GM19324 (cell line): ENCODE measurements at regions not wholly inside any gene's neighbourhood (a gene's known extent, or its start where the extent isn't known, plus 50 kb on each side); places are given as distances from the start of the nearest gene placed in this dataset.

Experiments
- ATAC-seq: cut with Tn5 transposase; IDR thresholded peaks from one replicate; pipeline ENCODE4 v1.9.1; 2021; ENCODE audit warnings: mild to moderate bottlenecking, moderate library complexity; ENCODE audit not compliant: unreplicated experiment, low FRiP score

DNA sequence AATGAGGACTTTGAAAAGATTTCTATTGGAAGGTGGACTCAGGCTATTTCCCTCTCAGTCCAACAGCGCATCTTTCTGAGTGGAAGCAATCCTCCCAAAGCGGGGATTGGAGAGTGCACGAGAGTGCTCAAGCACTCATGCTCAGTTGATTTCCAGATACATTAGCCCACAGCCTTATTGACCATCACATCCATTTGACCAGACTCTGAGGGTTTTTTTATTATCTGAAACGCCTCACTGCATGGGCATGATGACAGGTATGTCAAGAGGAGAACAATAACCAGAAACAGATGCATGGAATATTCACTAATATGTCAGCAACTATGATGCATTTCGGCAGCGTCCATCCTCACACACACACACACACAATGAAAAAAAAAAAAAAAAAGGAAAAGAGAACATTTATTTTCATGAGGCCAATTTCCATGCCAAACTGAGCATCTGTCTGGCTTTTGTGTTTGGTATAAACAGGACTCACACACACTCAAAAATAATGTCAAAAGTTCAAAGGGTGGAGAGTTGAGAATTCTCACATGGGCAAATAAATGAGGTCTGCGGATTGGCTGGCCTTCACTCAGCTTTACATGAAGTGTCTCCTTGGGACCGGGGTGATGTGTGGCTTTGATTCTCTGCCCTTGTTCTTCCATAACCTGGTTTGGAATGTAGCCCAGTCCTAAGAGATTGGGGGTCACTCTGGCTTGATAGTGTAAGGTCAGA is 371.6 kb downstream of the MCTP2 start:
- no peak for ATAC-seq

DNA sequence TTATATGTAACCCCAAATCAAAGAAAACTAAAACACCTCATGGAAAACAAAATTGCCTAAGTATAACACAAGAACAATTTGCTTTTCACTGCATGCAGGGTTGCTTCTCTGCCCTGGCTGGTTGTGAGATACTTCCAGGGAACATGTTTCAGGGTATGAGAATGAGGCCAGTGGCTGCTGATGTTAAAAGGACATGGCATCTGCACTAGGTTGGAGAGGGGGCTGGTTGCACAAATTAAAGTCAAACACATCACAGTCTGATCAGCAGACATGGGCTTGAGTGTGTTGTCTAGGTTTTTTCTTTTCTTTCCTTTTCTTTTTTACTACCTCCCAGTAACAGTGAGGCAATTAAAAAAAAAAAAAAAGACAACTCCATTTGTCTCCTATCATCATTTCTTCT is 374.9 kb downstream of the MCTP2 start:
- no peak for ATAC-seq

DNA sequence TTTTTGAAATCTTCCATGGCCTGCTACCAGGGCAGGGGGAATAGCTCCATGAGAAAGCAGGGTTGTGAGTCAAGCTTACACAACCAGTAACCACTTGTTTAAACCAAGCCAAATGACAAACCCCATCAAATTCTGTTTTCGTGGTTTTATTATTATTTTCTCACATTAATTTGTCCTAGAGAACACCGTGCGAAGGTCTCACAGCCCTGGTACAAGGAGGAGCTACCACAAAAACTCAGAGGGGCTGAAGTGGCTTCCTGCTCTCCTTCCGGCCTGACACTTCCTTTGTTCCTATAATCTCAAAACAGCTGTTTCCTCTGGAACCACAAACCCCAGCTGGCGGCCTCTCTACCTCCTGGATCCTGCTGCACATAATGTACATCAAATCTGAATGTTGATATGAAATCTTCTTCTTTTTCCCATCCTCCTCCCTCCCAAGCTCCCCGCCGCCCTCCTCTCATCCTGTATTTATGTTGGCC is 375.9 kb downstream of the MCTP2 start:
- no peak for ATAC-seq

DNA sequence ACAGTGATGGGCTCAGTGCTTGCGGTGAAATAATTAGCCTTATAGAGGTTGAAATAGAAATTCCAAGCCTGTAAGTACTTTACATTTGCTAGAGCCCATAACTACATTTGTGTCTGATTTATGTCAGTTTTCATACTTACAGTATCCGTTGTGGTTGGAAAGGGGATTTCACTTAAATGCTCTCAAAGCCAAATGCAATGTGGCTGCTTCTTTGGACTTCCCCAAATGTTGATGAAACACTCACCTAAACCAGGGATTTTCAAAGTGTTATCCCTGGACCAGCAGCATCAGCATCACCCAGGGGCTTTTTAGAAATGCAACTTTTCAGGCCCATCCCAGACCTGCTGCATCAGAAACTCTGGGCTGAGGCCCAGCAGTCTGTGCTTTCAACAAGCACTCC is 378.7 kb downstream of the MCTP2 start:
- no peak for ATAC-seq

DNA sequence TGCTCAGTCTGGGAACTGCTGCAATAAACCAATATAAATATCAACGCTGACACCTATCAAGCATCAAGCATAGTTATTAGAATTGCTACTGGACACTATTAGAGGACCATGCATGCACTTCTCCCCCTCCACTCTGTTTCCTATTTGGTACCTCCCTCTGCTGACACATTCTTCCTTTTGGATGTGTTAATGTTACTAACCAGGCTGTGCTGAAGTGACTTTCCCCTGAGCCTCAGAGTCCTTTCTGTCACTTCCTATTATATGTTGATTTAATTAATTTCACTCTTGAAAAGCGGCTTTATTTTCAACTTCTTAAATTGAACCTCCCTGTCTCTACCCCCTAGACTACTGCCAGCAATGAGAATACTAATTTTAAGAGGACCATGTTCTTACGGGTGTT is 379.1 kb downstream of the MCTP2 start:
- no peak for ATAC-seq

DNA sequence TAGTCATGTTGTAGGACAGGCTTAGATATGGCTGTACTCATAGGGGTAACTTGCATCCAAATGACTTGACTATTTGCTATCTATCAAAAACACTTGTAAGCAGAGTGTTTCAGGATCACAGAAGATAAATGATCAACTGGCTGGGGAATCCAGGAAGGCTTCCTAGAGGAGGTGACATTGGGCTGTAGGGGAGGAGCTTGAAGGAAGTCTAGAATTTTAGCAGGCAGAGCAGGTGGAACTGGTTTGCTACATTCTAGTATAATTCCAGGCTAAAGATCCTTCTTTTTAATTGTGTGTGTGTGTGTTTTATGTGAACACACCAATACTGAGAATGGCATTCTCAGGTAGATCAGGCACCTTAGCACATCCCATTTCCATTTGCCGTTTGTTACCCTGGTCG is 380.3 kb downstream of the MCTP2 start:
- no peak for ATAC-seq

DNA sequence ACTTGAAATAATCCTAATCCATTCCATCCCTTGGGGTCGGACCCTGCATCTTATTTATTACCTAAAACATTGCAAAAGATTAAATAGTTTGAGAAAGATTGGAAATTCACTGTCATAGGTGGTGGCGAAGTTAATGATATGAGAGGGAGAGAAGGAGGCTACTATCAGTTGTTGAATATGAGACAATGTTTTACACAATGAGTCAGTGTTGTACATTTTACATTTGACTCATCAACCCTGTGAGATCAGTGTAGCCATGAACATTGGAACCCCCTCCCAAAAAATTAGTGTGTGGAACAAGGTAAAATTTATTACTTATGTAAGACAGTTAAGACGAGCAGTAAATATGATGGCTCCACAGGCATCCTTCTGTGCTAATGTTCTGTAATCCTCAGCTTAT is 384.3 kb downstream of the MCTP2 start:
- ATAC-seq = no peak

DNA sequence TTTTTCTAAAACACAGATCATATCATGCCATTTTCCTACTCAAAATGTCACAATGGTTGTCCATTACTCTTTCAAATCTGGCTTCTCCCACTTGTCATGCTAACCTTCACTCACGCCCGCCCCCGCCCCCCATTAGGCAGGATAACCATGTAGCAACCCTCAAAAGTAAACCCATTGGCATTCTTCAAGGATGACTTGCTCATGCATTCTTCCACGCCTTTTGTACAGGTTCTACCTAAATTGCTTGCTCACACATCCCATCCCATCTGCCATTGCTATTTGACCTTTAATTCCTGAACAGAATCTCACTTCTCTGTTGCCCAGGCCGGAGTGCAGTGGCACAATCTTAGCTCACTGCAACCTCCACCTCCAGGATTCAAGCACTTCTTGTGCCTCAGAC is 389.3 kb downstream of the MCTP2 start:
- ATAC-seq = no peak

DNA sequence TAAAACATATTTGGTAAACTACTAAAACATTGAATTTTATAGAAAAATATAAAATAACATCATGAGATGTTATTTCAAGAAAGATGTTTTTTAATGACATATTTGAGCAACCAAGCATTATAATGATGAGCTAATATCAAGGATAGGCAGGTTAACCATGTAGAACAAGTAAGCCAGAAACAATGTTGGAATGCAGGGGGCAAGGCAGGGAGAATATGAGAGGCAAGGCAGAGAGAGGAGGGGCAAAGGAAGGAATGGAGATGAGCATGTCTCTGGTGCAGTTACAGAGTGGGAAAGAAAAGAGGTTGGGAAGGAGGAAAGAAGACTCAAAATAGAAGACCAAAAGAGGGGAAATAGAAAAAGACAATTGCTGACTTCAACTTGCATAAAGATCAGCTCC is 390.4 kb downstream of the MCTP2 start:
- no peak for ATAC-seq

DNA sequence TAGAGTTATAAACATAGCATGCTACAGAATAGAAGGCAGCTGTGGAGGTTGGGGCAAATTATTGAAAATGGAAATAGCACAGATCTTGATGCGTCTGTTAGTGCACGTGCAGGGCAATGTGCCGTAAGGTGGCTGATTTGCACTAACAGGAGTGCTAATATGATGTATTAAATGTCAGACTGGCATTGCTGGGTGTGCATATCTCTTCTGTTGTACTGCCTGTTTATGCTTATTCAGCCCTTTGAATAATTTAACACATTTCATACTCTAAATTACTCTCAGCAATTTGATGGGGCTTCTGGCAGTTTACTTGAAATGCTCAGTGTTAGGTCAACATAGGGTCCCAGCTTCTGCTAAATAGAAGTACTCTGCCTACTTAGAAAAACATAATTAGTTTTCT is 395.6 kb downstream of the MCTP2 start:
- ATAC-seq = no peak

DNA sequence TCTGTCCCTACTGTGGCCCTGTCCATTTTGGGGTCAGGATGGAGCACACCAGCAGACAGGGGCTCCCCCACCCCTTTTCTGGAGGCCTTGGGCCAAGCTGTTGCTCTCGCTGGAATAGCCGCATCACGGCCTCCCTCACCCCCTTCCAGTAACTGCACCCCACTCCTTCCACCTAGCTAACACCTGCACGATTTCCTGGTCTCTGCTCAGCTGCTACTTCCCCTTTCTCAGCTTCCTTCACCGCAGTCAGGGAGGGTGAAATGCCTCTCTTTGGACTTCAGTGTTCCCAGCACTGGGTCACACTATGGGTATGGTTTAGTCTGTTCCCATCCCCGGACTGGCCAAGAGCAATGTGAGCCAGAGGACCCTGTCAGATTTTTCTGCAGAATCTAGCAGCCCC is 400.2 kb downstream of the MCTP2 start:
- ATAC-seq = no peak

DNA sequence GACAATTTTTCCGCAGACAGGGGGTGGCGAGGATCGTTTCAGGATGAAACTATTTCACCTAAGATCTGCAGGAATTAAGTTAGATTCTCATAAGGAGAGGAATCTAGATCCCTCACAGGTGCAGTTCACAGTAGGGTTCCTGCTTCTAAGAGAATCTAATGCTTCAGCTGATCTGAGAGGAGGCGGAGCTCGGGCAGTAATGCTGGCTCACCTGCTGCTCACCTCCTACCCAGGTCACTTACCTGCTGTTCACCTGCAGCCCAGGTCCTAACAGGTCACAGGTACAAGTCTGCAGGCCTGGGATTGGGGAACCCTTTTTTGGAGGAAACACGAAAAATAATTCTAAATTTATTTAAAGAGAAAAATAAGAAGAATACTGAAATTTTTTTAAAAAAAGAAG is 406.8 kb downstream of the MCTP2 start:
- ATAC-seq = no peak

DNA sequence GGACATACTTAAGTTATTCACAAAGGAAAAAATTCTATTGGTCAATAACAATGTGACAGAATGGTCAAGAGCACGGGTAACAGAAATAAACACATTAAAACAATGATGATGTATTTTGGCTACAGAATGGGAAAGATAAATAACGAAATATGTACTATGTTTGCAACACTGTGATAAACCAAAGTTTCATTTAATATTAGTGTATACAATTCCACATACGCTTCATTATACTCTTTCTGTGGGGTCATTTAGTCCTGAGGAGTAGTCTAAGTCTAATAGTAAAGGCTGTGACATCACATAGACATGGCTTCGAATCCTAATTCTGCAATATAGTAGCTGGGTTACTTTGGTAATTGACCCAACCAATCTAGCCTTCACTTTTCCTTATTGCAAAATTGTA is 408.3 kb downstream of the MCTP2 start:
- no peak for ATAC-seq

DNA sequence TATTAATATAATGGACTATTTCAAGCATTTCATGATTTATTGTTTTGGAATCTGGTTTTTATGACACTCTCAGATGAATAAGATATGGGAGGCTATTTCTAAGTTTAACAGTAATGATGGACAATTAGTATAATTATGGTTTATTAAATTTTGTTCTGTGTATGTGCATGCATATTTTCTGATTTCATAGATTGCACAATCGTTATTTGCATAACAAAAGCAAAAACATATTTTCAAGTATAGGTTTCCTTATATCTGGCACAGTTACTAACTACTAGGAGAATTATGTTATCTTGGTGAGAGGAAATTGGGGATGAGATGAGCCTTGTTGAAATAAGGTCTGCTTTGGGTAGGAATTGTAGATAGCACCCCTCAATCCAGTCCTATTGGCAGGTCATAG is 413.1 kb downstream of the MCTP2 start:
- no peak for ATAC-seq

DNA sequence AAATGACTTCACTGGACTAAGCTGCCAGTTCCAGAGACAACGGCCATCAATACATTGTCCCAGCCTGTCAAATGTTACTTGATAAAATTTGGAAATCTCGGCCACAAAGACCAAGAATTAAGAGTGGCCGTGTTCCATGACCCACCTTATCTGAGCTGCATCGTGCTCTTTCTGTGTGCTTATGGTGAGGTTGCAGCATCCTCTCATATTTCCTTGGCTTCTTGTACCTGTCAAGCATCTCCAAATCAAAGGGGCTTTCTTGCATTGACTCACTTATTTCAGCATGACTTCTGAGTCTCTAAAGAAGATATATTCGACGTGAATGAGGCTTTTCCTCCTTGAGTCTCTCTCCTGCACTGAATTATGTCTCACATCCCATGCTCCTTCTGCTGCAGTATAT is 421.7 kb downstream of the MCTP2 start:
- ATAC-seq = no peak

DNA sequence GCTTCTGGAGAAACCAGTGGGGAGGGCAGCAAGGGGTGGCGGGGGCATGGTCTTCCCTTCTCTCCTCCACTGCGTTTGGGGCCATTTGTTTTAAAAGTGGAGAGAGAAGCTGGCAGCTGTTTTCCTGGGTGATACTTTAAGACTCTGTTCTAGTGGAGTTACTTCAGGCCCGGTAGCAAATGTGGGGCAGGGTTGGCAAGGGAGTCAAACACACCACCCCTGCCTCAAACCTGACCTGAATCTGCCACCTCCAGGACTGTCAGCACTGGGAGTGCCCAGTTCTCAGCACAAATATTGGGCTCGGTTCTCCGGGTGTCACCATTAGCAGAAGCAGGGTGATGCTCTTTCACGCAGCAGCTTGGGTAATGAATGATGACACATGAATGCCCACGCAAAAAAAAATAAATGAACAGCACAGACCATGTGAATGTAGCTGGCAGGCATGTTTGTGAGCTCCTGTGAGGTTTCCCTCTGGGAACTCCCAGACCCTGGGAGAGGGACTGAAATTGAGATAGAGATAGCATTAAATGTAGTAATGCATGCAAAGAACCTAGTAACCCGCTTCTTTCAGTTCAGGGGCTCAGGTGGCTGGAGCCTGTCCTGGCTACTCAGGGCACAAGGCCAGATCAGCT is 424.0 kb downstream of the MCTP2 start:
- no peak for ATAC-seq

DNA sequence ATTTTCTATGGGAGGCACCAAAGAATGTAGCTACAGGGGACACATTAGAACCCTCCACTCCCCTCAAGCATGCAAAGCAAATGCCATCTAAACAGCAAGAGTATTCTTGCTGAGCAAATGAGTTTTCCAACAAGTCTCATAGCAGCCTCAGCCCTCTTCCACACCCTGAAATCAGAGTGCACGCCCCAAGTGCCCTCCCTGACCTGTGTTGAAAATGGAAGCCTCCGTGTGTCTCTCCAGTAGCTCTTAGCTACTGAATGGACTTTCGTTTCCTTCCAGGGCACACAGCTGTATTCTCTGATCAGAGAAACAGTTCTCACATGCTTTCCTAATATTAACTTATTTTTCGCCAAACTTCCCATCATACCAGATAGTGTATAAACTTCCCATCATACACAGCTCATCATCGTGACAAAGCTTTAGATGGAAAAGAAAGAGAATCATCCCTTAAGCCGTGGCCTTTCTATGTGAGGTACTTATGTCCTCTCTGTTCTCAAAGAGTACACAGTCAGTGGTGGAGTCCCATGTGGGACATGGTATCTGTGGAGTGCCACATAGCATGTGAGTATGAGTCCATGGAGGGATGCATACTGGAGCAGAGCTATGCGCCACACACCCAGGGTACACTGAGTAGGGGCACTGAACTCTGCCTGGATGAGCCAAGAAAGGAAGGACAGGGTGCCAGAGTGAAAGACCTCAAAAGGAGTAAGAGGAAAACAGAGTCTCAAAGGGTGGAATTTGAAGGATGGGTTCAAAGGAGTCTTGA is 434.5 kb downstream of the MCTP2 start:
- ATAC-seq = no peak

DNA sequence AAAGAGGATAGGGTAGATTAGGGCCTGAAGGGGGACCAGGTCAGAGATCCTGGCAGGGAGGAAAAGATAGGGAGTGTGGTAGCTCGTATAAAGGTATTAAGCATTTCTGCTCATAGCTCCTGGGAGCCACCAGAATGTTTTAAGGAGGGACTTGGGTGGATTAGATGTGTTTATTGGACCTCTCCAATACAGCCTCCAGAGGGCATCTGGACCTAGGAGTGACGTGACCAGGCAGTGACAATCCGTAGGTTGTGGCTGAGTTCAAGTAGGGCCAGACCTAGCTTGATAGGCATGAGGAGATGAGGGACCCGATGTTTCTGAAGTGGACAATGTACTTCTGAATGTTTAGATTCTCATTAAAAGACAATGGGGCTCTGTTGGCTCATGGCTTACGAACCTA is 435.2 kb downstream of the MCTP2 start:
- ATAC-seq = no peak

DNA sequence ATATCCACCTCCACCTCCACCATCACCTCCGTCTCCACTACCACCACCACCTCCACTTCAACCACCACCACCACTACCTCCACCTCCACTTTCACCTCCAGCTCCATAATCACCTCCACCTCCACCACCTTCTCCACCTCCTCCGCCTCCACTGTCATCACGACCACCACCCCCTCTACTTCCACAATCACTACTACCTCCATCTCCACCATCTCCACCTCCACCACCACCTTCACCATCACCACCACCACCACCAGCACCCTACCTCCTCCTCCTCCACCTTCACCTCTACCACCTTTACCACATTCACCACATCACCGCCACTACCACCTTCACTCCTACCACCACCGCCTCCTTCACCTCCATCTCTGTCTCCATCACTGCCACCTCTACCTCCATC is 435.7 kb downstream of the MCTP2 start:
- ATAC-seq = no peak

DNA sequence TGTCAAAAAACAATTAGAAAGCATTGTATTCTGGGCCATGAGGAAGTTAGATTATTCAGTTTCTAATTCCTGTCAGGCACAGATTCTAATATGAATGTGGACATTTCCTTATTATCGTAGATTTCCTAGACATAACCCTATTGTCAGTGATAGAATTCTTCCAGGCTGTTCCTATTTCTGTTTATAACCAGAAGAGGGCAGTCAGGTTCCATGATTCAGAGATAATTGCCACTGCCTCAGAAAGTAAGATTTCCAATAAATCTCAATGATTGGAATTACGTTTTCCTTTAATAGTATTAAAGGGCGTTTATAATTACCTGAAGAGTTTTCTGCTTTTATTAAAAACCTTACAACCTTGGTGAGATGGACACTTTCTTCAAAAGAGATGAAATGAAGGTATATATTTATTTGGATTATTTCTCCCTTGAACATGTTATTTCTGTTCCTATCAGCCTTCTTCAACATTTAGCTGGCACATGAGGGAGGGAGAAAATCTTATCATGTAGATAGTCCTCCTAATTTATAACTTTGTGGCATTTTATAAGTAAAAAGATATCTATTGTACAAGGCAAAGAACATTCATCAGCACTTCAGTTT is 439.2 kb downstream of the MCTP2 start:
- ATAC-seq = no peak

DNA sequence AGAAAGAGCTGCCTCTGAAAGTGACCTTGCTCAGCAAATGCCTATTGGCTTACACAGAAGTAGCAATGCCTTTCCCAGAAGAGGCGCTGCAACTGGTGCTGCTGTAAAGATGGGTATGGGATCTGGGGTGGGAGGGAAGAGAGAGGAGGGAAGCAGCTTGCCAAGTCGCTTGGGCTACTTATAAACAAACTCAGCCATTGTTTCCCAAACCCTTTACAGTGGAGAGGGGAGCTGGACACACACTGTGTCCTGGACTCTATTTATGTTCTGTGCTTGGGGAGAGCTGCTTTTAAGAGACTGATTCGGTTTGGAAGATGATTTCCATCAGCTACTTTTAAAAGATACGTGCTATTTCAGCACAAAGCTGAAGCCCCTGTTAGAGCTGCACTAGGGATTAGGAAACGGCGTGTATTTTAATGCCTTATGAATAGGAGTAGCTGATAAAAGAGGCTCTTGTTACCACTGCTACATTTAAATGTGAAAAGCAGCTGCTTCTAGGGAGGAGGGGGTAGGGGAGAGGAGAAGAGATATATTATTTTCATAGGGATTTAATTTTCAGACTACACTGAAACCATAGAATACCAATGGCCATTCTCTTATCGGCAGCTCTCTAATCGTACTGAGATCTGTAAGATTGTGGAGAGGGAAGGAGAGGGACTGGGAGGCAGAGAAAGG is 440.6 kb downstream of the MCTP2 start:
- no peak for ATAC-seq
